CD4-positive, alpha-beta T cell treated with Interleukin-4 for 4 hours (primary cell): ENCODE measurements at regions not wholly inside any gene's neighbourhood (a gene's known extent, or its start where the extent isn't known, plus 50 kb on each side); places are given as distances from the start of the nearest gene placed in this dataset.
"Not testable (repeated sequence)": the region's sequence is repeated elsewhere in the genome, so short reads cannot be mapped to it uniquely, and the experiment has no call there.

Experiments used
- DNase-seq: peaks from one replicate; pipeline ENCODE4 v3.0.0-alpha.2; 2020

DNA sequence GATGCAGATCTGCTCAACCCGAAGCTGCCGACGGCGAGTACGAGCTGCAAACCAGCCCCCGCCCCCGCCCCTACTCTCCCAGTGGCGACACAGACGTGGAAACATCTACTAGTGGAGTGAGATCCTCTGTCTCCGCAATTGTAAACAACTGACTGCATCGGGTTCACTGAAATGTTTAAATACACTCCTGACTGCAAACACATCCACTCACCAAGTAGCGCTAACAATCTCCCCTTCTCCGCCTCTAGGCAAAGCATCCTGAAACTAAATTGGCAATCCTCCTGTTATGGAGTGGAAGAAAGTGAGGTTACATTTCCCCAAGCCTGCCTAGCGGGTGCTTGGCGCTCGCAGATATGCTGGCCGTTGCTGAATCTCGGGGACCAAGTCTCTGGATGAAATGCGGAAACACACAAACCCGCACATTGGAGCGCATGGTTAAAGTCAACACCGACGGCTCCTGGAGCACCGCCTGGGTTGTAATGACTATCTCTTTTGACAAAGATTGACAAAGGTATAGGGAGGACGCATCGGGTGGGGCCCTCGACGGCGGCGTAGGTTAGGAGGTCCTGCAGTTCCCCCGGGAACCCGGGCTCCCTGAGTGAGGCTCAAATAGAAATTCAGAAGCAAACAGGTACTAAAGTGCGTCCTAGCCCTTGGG, 117.0 kb upstream of the TEX13C start:
- no peak for DNase-seq

DNA sequence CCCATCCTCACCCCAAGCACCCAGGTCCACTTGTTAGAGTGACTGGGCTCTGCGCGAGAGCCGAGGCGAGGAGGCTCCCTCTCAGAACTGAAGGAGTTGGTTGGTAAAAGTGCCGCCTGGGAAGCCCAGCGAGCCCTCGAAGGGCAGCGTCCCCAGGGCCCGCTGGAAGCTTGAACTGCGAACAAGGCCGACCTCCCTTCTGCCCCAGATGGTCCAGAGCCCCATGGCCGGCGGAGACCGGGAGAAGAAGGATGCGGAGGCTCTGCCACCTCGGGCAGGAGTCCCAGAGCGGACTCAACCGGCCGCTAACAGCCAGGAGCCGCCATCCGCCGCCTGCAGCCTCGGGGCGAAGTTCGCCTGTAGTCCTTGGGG, 116.3 kb upstream of the TEX13C start:
- DNase-seq, result no peak

DNA sequence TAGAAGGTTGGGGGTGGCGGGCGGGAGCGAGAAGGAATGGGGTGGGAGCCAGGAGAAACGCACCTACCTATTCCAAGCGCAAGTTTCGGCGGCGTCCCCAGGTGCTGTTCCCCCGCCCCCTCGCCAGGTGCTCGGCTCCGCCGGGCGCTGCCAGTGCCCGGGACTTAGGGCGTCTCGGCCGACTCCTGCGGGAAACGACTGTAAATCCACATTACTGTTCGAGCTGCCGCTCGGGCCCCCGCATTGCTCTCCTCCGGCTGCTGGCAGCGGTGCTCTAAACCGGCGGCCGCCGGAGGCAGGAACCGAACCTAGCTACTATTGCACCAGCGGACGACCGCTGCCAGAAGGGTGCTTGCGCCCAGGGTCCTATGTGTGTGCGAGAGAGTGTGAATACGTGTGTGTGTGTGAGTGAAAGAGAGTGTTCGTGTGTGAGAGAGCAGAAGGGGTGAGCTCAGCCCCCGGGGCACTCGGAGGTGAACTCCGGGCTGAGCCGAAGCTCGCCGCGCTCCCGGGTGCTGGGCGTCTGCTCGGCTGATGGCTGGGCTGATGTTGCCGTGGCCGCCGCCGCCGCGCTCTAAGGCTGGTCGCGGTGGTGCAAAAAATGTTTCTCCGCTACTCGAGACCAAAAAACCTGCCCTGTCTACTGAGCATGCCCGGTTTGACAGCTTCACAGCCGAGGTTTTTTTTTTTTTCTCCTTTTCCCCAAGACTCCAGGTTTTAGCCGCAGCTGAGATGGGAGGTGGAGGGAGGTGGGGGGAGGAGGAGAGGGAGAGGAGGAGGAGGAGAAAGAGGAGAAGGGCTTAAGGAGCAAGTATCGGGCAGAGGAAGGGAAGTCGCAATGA, 115.7 kb upstream of the TEX13C start:
- DNase-seq, result no peak

DNA sequence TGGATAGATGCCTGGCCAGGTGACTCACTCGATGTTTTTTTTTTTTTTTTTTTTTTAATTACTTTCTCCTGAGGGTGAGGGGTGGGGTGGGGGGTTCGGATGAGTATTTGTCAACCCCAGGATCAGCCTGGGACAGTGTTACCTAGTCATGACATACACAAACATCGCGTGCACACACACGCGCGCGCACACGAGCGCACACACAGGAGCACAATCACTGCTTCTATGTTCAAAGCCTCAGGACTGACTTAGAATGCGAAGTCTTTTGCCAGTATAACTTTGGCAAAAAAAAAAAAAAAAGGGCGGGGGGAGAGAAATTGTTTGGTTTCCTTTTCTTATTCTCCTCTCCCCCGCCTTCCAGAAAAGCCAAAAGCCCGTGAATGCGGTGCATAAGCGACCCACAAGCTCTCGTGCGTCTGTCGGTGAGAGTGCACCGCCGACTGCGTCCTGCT, 115.0 kb upstream of the TEX13C start:
- DNase-seq, result no peak

DNA sequence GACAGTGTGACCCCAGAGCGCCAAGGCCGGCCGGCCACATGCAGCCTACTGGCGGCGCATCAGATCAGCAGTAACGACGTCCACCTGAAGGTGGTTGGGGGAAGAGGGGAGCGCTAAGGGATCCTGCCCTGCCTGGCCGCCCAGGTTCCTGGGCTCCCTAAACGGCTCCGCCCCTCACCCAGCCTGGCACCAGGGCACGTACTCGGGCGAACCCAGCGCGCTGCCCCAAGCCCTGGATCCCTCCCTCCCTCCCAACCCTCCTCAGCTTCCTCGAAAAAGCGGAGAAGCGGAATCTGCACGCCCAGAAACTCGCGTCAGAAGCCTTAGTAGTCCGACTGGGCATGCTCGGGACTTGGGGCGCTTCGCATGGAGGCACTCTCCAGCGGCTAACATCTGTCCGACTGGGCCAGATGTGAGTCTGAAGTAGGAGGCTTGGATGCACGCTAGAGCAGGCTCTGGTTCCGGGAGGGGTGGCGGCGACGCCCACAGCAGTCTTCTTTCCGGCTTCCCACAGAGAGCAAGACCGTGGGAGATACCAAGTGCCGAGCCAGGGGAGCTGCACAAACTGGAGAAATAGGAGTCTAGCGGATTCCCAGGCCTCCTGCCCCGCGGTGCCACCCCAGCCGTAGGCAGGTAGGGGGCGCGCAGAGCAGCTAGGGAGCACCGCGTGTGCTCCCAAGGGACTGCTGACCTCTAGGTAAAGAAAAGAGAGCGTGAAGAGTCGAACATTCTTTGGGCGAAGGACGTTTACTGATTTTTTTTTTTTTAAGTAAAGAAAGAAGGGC, 114.3 kb upstream of the TEX13C start:
- DNase-seq, result no peak

DNA sequence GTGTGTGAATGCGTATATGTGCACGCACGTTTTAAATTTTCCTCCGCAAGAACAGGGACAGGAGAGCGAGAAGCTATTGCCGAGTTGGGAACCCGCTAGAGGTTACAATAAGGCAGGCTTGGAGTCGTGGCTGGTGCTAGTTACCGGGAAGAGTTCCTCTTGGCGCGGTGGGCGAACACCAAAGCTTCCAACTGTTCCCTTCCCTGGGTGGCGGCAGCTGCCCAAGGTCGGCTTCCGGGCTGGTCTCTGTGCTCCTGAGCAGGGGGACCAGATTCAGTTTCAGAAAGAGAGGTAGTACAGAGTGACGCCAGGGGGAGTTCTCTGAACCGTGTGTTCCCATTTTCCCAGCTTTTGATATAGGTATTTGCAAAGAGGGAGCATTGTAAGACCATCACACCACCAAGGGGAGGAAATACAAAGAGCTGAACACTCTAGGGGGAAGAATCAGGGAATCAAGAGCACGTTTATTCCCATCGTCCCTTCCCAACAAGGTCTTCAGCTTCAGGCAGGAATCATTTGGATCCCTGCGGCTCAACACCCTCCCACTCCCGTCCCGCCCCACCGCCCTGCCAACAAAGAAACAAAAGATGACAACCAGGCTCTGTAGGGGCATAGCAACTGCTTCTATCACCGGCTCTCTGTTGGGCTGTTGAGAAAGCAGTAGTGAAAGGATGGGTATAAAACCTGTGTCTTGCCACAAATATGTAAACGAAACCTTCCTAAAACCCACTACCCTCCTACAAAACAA, 113.6 kb upstream of the TEX13C start:
- DNase-seq, result no peak

DNA sequence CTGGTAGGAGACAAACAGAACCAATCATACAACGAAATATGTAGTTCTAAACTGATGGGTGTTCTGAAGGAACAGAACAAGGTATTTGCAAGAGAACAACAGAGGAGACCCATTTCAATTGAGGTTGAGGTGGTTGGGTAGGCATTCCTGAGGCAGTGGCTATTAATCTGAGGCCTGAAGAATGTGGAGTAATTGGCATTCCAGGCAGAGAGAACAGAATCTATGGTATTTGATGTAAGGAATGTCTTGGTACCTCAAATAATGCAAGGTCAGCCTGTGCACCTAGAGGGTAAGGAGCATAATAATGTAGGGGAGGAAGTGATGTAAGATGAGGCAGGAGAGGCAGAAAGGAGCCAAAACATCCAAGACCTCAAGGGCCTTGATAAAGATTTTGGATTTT, 109.5 kb upstream of the TEX13C start:
- no peak for DNase-seq

DNA sequence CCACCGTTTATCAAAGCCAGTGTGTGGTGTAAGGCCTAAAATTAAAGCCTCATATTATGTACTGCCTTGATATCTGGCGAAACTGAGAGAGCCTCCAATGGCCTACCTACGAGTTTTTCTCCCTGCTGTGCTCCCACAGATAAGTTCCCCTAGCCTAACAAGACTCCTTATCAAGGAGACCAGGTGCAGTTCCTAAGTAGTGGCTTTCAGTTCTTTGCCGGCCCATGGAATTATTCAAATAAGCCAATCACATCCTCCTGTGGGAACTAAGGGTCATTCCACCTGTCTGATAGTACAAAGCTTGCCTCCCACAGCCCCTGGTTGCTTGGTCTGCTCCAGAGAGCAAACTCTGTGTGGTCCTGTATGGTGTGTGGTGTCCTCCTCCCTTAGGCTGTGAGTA, 99.8 kb upstream of the TEX13C start:
- no peak for DNase-seq

DNA sequence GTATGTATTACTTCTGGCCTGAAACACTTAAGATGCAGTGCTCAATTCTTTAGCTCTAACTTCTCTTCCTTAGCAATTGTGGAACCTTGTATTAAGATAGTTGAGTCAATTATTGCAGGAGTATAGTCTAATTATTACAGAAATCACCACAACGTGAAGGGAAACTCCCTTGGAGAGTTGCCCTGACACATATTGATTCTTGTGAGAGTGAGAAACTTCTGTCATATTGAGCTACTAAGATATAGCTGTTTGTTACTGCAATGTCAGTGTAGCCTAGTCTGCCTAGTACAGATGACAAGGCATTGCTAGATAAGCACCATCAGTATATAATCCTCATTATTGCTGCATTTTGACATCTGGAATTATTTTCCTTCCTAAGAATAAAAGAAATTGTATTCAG, 82.7 kb upstream of the TEX13C start:
- no peak for DNase-seq

DNA sequence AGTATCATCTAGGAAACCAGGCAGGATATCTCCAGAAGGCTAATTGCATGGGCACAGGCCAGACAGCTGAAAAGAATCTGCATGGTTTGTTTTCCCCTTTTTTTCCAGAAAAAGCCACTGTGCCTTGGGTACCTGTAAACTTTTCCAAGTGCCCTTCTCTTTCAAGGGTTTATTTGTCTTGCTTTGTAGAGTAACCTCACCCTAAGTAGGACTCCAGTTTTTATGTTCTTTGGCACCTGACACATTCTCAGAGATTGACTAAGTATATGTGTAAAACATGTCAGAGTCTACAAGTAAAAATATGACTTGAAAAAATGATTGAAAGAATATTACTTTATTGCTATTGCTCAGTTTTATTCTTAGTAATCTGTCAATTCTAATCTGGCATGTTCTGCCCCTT, 70.7 kb upstream of the TEX13C start:
- DNase-seq, result no peak

DNA sequence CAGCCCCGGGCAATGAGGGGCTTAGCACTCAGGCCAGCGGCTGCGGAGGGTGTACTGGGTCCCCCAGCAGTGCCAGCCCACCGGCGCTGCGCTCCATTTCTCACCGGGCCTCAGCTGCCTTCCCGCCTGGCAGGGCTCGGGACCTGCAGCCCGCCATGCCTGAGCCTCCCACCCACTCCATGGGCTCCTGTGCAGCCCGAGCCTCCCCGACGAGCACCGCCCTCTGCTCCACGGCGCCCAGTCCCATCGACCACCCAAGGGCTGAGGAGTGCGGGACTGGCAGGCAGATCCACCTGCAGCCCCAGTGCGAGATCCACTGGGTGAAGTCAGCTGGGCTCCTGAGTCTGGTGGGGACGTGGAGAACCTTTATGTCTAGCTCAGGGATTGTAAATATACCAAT, 63.9 kb upstream of the TEX13C start:
- not testable (repeated sequence) for DNase-seq

DNA sequence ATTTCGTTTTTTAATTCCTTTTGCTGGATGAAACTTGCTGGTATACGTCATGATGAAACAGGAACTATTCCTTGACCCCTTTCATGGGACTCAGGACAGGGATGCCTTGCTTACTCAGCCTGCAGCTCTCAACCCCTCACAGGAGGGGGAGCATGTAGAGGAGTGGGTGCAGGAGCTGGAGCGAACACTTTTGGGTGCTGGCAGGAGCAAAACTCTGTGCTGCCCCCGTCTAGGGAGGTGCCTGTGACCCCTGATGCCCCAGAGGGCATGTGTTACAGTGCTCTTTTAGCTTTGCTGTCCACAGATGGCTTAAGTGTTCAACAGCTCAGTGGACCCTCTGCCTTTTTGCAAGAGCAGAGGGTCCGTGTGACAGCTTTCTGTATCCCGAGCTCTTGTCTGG, 56.8 kb upstream of the TEX13C start:
- no peak for DNase-seq

DNA sequence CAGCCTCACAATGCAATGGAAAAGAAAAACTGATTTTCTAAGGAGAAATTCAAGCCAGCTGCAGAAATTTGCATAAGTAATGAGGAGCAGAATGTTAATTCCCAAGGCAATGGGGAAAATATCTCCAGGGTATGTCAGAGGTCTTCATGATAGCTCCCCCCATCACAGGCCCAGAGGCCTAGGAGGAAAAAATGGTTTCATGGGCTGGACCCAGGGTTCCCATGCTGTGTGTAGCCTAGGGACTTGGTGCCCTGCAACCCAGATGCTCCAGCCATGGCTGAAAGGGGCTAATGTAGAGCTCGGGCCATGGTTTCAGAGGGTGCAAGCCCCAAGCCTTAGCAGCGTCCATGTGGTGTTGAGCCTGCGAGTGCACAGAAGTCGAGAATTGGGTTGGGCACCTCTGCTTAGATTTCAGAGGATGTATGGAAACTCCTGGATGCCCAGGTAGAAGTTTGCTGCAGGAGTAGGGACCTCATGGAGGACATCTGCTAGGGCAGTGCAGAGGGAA, 53.5 kb upstream of the TEX13C start:
- no peak for DNase-seq
